GM19455 (cell line): ENCODE measurements at regions not wholly inside any gene's neighbourhood (a gene's known extent, or its start where the extent isn't known, plus 50 kb on each side); places are given as distances from the start of the nearest gene placed in this dataset.

Experiments
- ATAC-seq: cut with Tn5 transposase; IDR thresholded peaks from one replicate; pipeline ENCODE4 v1.9.1; 2021; ENCODE audit not compliant: unreplicated experiment

GRCh38 chr18:2396162-2396505 lies 175.2 kb downstream of the METTL4 start:
- ATAC-seq: no peak

GRCh38 chr18:2400701-2401196 lies 170.6 kb downstream of the METTL4 start:
- ATAC-seq: no peak

- no peak for ATAC-seq
These were observed 169.2 kb downstream of the METTL4 start for GRCh38 chr18:2402084-2402483.

- no peak for ATAC-seq
These were observed 164.8 kb downstream of the METTL4 start for GRCh38 chr18:2406544-2406943.

GRCh38 chr18:2407961-2408360 lies 163.3 kb downstream of the METTL4 start:
- no peak for ATAC-seq

- ATAC-seq: no peak
These were observed 161.4 kb downstream of the METTL4 start for GRCh38 chr18:2409906-2410305.

- no peak for ATAC-seq
These were observed 160.6 kb downstream of the METTL4 start for GRCh38 chr18:2410688-2411087.

- ATAC-seq: no peak
These were observed 159.8 kb downstream of the METTL4 start for GRCh38 chr18:2411381-2411960.

- ATAC-seq: no peak
These were observed 159.0 kb downstream of the METTL4 start for GRCh38 chr18:2412281-2412680.

GRCh38 chr18:2412996-2413751 lies 158.1 kb downstream of the METTL4 start:
- no peak for ATAC-seq

- ATAC-seq: no peak
These were observed 157.1 kb downstream of the METTL4 start for GRCh38 chr18:2414235-2414634.

- ATAC-seq: no peak
These were observed 155.6 kb downstream of the METTL4 start for GRCh38 chr18:2415656-2416055.

- no peak for ATAC-seq
These were observed 153.3 kb downstream of the METTL4 start for GRCh38 chr18:2417861-2418610.

GRCh38 chr18:2420367-2420766 lies 150.9 kb downstream of the METTL4 start:
- no peak for ATAC-seq

GRCh38 chr18:2423761-2424160 lies 147.5 kb downstream of the METTL4 start:
- no peak for ATAC-seq

GRCh38 chr18:2424420-2424819 lies 146.9 kb downstream of the METTL4 start:
- ATAC-seq: no peak

- ATAC-seq: no peak
These were observed 145.6 kb downstream of the METTL4 start for GRCh38 chr18:2425426-2426317.

- ATAC-seq: no peak
These were observed 141.1 kb downstream of the METTL4 start for GRCh38 chr18:2430191-2430590.

GRCh38 chr18:2431806-2432205 lies 139.5 kb downstream of the METTL4 start:
- no peak for ATAC-seq

- ATAC-seq: no peak
These were observed 137.9 kb downstream of the METTL4 start for GRCh38 chr18:2433366-2433765.

- ATAC-seq: no peak
These were observed 129.8 kb downstream of the METTL4 start for GRCh38 chr18:2441544-2441943.
